ENCODE measurements at regions not wholly inside any gene's neighbourhood (a gene's known extent, or its start where the extent isn't known, plus 50 kb on each side); places are given as distances from the start of the nearest gene placed in this dataset.
"Not testable (repeated sequence)": the region's sequence is repeated elsewhere in the genome, so short reads cannot be mapped to it uniquely, and the experiment has no call there.

GRCh38 chr3:140752499-140752898 is 74.6 kb downstream of the TRIM42 start:
- DNase-seq (ENCODE audit: low spot score): no peak

- no peak for DNase-seq (ENCODE audit: low spot score)
These were observed 76.2 kb downstream of the TRIM42 start for GRCh38 chr3:140753865-140754754.

GRCh38 chr3:140754936-140755335 is 77.1 kb downstream of the TRIM42 start:
- no peak for DNase-seq (ENCODE audit: low spot score)

- DNase-seq (ENCODE audit: low spot score): no peak
These were observed 78.6 kb downstream of the TRIM42 start for GRCh38 chr3:140756240-140757016.

- DNase-seq (ENCODE audit: low spot score): no peak
These were observed 81.1 kb downstream of the TRIM42 start for GRCh38 chr3:140758791-140759444.

- no peak for DNase-seq (ENCODE audit: low spot score)
These were observed 82.6 kb downstream of the TRIM42 start for GRCh38 chr3:140760324-140761075.

- DNase-seq (ENCODE audit: low spot score): no peak
These were observed 83.3 kb downstream of the TRIM42 start for GRCh38 chr3:140761076-140761639.

GRCh38 chr3:140762746-140763145 is 84.9 kb downstream of the TRIM42 start:
- no peak for DNase-seq (ENCODE audit: low spot score)

- no peak for DNase-seq (ENCODE audit: low spot score)
These were observed 85.7 kb downstream of the TRIM42 start for GRCh38 chr3:140763532-140763931.

GRCh38 chr3:140765246-140765645 is 87.4 kb downstream of the TRIM42 start:
- no peak for DNase-seq (ENCODE audit: low spot score)

- no peak for DNase-seq (ENCODE audit: low spot score)
These were observed 88.6 kb downstream of the TRIM42 start for GRCh38 chr3:140766465-140766864.

GRCh38 chr3:140767566-140767965 is 89.7 kb downstream of the TRIM42 start:
- no peak for DNase-seq (ENCODE audit: low spot score)

GRCh38 chr3:140768941-140769340 is 91.1 kb downstream of the TRIM42 start:
- DNase-seq (ENCODE audit: low spot score): no peak

GRCh38 chr3:140769951-140770350 is 92.1 kb downstream of the TRIM42 start:
- DNase-seq (ENCODE audit: low spot score): no peak

GRCh38 chr3:140770977-140771667 is 93.3 kb downstream of the TRIM42 start:
- no peak for DNase-seq (ENCODE audit: low spot score)

- no peak for DNase-seq (ENCODE audit: low spot score)
These were observed 99.9 kb downstream of the TRIM42 start for GRCh38 chr3:140777631-140778233.

- no peak for DNase-seq (ENCODE audit: low spot score)
These were observed 113.5 kb downstream of the TRIM42 start for GRCh38 chr3:140791368-140791767.

GRCh38 chr3:140794507-140794906 is 116.6 kb downstream of the TRIM42 start:
- no peak for DNase-seq (ENCODE audit: low spot score)

GRCh38 chr3:140802898-140803297 is 125.0 kb downstream of the TRIM42 start:
- not testable (repeated sequence) for DNase-seq (ENCODE audit: low spot score)

- DNase-seq (ENCODE audit: low spot score): no peak
These were observed 131.5 kb downstream of the TRIM42 start for GRCh38 chr3:140809316-140809715.
